HCT116 (cell line): ENCODE measurements at regions not wholly inside any gene's neighbourhood (a gene's known extent, or its start where the extent isn't known, plus 50 kb on each side); places are given as distances from the start of the nearest gene placed in this dataset.

ENCODE experiments used
- EZH2 ChIP-seq: fragments of 200-600 bp; sonication (generic); IDR thresholded peaks from 2 replicates; pipeline ENCODE4 v1.6.1; 2017; ENCODE audit warnings: antibody characterized with exemption, mixed run types
- POLR2A ChIP-seq: IDR thresholded peaks from 2 replicates; pipeline ENCODE4 v1.7.0; 2011; ENCODE audit warnings: borderline replicate concordance; ENCODE audit not compliant: insufficient read depth, insufficient read length; ENCODE audit errors: extremely low read depth
- TF ChIP-seq, protein P1 (sequence below), 3 experiments: fragments of 200-600 bp in 1 of 3; sonication (generic) in 1 of 3; IDR thresholded peaks in 2 of 3; conservative IDR thresholded peaks in 1 of 3; 2 replicates each; pipeline ENCODE4 v1.5.1; 2012 to 2017; ENCODE audit warnings: low read depth in 2 of 3, low read length in 2 of 3, antibody characterized with exemption in 1 of 3, borderline replicate concordance in 1 of 3, control low read depth in 1 of 3, mild to moderate bottlenecking in 1 of 3, mixed read lengths in 1 of 3, mixed run types in 1 of 3, moderate library complexity in 1 of 3; ENCODE audit not compliant: insufficient read depth in 1 of 3

GRCh38 chr2:160695402-160696086, 201.9 kb upstream of the RBMS1 start:
- TF ChIP-seq EZH2 (no peak), POLR2A (no peak)
- TF ChIP-seq, protein P1, sequence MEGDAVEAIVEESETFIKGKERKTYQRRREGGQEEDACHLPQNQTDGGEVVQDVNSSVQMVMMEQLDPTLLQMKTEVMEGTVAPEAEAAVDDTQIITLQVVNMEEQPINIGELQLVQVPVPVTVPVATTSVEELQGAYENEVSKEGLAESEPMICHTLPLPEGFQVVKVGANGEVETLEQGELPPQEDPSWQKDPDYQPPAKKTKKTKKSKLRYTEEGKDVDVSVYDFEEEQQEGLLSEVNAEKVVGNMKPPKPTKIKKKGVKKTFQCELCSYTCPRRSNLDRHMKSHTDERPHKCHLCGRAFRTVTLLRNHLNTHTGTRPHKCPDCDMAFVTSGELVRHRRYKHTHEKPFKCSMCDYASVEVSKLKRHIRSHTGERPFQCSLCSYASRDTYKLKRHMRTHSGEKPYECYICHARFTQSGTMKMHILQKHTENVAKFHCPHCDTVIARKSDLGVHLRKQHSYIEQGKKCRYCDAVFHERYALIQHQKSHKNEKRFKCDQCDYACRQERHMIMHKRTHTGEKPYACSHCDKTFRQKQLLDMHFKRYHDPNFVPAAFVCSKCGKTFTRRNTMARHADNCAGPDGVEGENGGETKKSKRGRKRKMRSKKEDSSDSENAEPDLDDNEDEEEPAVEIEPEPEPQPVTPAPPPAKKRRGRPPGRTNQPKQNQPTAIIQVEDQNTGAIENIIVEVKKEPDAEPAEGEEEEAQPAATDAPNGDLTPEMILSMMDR (IDR thresholded peaks at IDR 0.05 in 2 of 3, conservative IDR thresholded peaks at IDR 0.05 in 1 of 3; ENCODE audit: borderline replicate concordance in 1 of 3, insufficient read depth in 1 of 3, low read depth in 2 of 3, low read length in 2 of 3) = no peak
